Trophoblast cell (in vitro differentiated cells and primary cell): ENCODE measurements at regions not wholly inside any gene's neighbourhood (a gene's known extent, or its start where the extent isn't known, plus 50 kb on each side); places are given as distances from the start of the nearest gene placed in this dataset.

Experiments used
- DNase-seq, 2 donors: peaks; one replicate each; pipeline ENCODE4 v3.0.0-alpha.2; 2016
- H2AFZ ChIP-seq: 2 replicates; pipeline ENCODE4 v1.6.1; 2013; ENCODE audit warnings: low read length, moderate library complexity, mild to moderate bottlenecking; ENCODE audit not compliant: insufficient read depth, poor library complexity
- H2AK5ac ChIP-seq: 2 replicates; pipeline ENCODE4 v1.6.1; 2013; ENCODE audit warnings: mild to moderate bottlenecking, low read length
- H2BK120ac ChIP-seq: 2 replicates; pipeline ENCODE4 v1.6.1; 2013; ENCODE audit warnings: low read length, mild to moderate bottlenecking, moderate library complexity; ENCODE audit not compliant: insufficient read depth, poor library complexity
- H2BK12ac ChIP-seq: 2 replicates; pipeline ENCODE4 v1.6.1; 2013; ENCODE audit warnings: mild to moderate bottlenecking, low read length, moderate library complexity
- H2BK5ac ChIP-seq: 2 replicates; pipeline ENCODE4 v1.6.1; 2013; ENCODE audit warnings: low read length, low read depth, moderate library complexity, mild to moderate bottlenecking; ENCODE audit not compliant: poor library complexity
- H3K14ac ChIP-seq: 2 replicates; pipeline ENCODE4 v1.6.1; 2013; ENCODE audit warnings: mild to moderate bottlenecking, low read length
- H3K18ac ChIP-seq: 2 replicates; pipeline ENCODE4 v1.6.1; 2013; ENCODE audit warnings: mild to moderate bottlenecking, low read length
- H3K23ac ChIP-seq: 2 replicates; pipeline ENCODE4 v1.6.1; 2013; ENCODE audit warnings: low read length
- H3K27ac ChIP-seq: 2 replicates; pipeline ENCODE4 v1.5.1; 2013; ENCODE audit warnings: low read depth, mild to moderate bottlenecking, inconsistent platforms, low read length, moderate library complexity
- H3K27me3 ChIP-seq: 2 replicates; pipeline ENCODE4 v1.6.1; 2013; ENCODE audit warnings: inconsistent platforms, mild to moderate bottlenecking, low read length, moderate library complexity; ENCODE audit not compliant: insufficient read depth
- H3K36me3 ChIP-seq, 2 experiments: 1 replicate in 1 of 2; 2 replicates in 1 of 2; pipeline ENCODE4 v1.6.1; 2013; ENCODE audit warnings: low read length in 2 of 2, mild to moderate bottlenecking in 2 of 2, moderate library complexity in 1 of 2; ENCODE audit not compliant: insufficient read depth in 2 of 2, control insufficient read depth in 1 of 2
- H3K4ac ChIP-seq: 2 replicates; pipeline ENCODE4 v1.6.1; 2013; ENCODE audit warnings: low read depth, mild to moderate bottlenecking, low read length, moderate library complexity
- H3K4me1 ChIP-seq, 2 experiments: 1 replicate in 1 of 2; 2 replicates in 1 of 2; pipeline ENCODE4 v1.6.1; 2013; ENCODE audit warnings: low read length in 2 of 2, mild to moderate bottlenecking in 2 of 2, moderate library complexity in 1 of 2; ENCODE audit not compliant: insufficient read depth in 2 of 2, control insufficient read depth in 1 of 2
- H3K4me2 ChIP-seq: 2 replicates; pipeline ENCODE4 v1.6.1; 2013; ENCODE audit warnings: inconsistent platforms, mild to moderate bottlenecking, low read length, moderate library complexity
- H3K4me3 ChIP-seq: 2 replicates; pipeline ENCODE4 v1.5.1; 2013; ENCODE audit warnings: mild to moderate bottlenecking, low read depth, low read length, inconsistent platforms
- H3K79me1 ChIP-seq: one replicate; pipeline ENCODE4 v1.6.1; 2013; ENCODE audit warnings: low read length
- H3K79me2 ChIP-seq: 2 replicates; pipeline ENCODE4 v1.6.1; 2013; ENCODE audit warnings: low read length, mild to moderate bottlenecking; ENCODE audit not compliant: control insufficient read depth, insufficient read depth, poor library complexity
- H3K9ac ChIP-seq: 2 replicates; pipeline ENCODE4 v1.6.1; 2013; ENCODE audit warnings: mild to moderate bottlenecking, low read length
- H3K9me3 ChIP-seq: 2 replicates; pipeline ENCODE4 v1.6.1; 2013; ENCODE audit warnings: low read depth, mild to moderate bottlenecking, control low read depth, inconsistent platforms, low read length; ENCODE audit not compliant: insufficient read depth
- H4K12ac ChIP-seq: 2 replicates; pipeline ENCODE4 v1.6.1; 2013; ENCODE audit warnings: low read depth, mild to moderate bottlenecking, low read length, moderate library complexity
- H4K8ac ChIP-seq: 2 replicates; pipeline ENCODE4 v1.6.1; 2013; ENCODE audit warnings: low read depth, mild to moderate bottlenecking, low read length, moderate library complexity
- H4K91ac ChIP-seq: one replicate; pipeline ENCODE4 v1.6.1; 2013; ENCODE audit warnings: low read depth, mild to moderate bottlenecking, low read length, moderate library complexity
- WGBS: extraction: QIAGEN DNeasy Blood & Tissue Kit; methylation state at CpG from one replicate; pipeline ENCODE4 v1.1.7; 2013; ENCODE audit warnings: missing lambda C conversion rate; ENCODE audit not compliant: insufficient read length, insufficient coverage; ENCODE audit errors: extremely low coverage; 5-methylcytosine and 5-hydroxymethylcytosine counted together

DNA sequence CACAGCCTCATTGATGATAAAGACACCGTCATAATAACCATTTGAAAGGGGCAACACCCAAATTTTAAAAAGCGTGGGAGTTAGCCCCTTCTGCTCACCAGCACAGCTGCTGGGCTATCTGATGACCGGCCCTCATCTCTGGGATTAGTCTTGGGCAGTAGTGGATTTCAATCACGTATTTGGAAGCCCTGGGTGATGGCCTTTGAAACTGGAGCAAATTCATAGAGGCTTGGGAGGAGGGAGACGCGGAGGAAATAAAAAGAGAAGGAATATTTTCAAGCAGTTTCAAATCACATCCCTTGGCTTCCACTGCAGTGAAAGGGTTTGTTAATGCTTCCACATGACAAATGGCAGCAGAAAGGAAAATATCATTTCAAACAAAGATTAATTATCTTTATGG, 357.8 kb downstream of the ZNF516 start:
- no peak for DNase-seq
- H3K4me1 ChIP-seq: no peaks in the 10 kb centered on the region
- H2BK12ac ChIP-seq: no peak overlapping the region
- no peaks in the 10 kb centered on the region for H3K27me3 ChIP-seq
- no peak overlapping the region for H2AK5ac ChIP-seq
- no peak overlapping the region for H2BK120ac ChIP-seq
- no peak overlapping the region for H3K18ac ChIP-seq
- no peak overlapping the region for H3K4me3 ChIP-seq
- no peak overlapping the region for H4K8ac ChIP-seq
- no peak overlapping the region for H3K27ac ChIP-seq
- no peak overlapping the region for H2BK5ac ChIP-seq
- no peaks in the 10 kb centered on the region for H3K79me1 ChIP-seq
- no peak overlapping the region for H4K12ac ChIP-seq
- H3K14ac ChIP-seq: no peak overlapping the region
- no peaks in the 10 kb centered on the region for H3K9me3 ChIP-seq
- H2AFZ ChIP-seq: no peak overlapping the region
- no peak overlapping the region for H3K4ac ChIP-seq
- H3K36me3 ChIP-seq: no peaks in the 10 kb centered on the region
- H3K23ac ChIP-seq: no peak overlapping the region
- no peak overlapping the region for H3K9ac ChIP-seq
- no peak overlapping the region for H4K91ac ChIP-seq
- no CpG with 5 or more reads among the region's 6 CpGs for WGBS
- no peak overlapping the region for H3K4me2 ChIP-seq
- no peaks in the 10 kb centered on the region for H3K79me2 ChIP-seq

DNA sequence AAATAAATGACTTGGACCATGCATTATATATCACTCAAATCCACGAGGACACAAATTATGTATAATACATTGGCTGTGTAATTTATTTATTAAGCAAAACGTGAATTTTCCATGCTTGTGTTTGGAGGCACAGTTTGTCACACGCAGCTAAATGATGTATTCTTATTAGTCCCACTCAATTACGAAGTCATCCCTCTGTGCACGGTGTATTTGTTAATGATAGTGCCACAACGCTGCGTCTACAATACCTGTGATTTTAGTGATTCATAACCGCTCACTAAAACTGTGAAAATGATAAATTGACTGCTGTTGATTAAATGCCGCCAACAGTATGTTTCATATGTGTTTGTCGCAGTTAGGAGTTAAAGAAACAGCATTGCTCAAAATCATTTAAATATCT, 358.3 kb downstream of the ZNF516 start:
- Histone ChIP-seq H3K14ac (no peak overlapping the region), H2AK5ac (no peak overlapping the region), H3K18ac (no peak overlapping the region), H3K27ac (no peak overlapping the region), H3K4ac (no peak overlapping the region), H2BK12ac (no peak overlapping the region), H3K27me3 (no peaks in the 10 kb centered on the region), H4K8ac (no peak overlapping the region), H2BK5ac (no peak overlapping the region), H3K4me3 (no peak overlapping the region), H3K79me1 (no peaks in the 10 kb centered on the region), H3K36me3 (no peaks in the 10 kb centered on the region), H4K91ac (no peak overlapping the region), H3K23ac (no peak overlapping the region), H3K4me1 (no peaks in the 10 kb centered on the region), H3K79me2 (no peaks in the 10 kb centered on the region), H3K4me2 (no peak overlapping the region), H3K9me3 (no peaks in the 10 kb centered on the region), H4K12ac (no peak overlapping the region), H2AFZ (no peak overlapping the region), H3K9ac (no peak overlapping the region), H2BK120ac (no peak overlapping the region)
- WGBS: no CpG with 5 or more reads among the region's 10 CpGs
- no peak for DNase-seq

DNA sequence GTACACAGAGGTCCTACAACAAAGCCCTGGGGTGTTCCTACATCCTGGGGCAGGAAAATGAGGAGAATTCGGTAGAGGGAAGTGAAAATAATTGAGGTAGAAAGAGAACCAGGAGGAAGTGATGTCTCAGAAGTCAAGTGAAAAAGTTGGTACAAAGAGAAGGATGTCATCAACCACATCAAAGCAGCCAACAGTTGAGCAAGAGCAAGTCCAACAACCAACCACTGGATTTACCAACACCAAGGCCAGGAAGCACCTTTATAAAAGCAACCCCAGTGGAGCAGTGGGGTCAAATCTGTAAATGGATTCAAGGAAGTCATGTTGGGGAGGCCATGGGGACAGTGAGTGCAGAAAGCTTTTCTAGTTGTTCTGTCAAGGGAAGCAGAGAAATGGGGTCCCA, 360.4 kb downstream of the ZNF516 start:
- Histone ChIP-seq H3K23ac (no peak overlapping the region), H2BK120ac (no peak overlapping the region), H2AFZ (no peak overlapping the region), H3K9ac (no peak overlapping the region), H3K79me1 (no peaks in the 10 kb centered on the region), H2AK5ac (no peak overlapping the region), H3K4ac (no peak overlapping the region), H3K4me2 (no peak overlapping the region), H3K4me1 (no peaks in the 10 kb centered on the region), H3K4me3 (no peak overlapping the region), H4K8ac (no peak overlapping the region), H3K9me3 (no peaks in the 10 kb centered on the region), H4K12ac (no peak overlapping the region), H4K91ac (no peak overlapping the region), H3K36me3 (no peaks in the 10 kb centered on the region), H3K27me3 (no peaks in the 10 kb centered on the region), H2BK12ac (no peak overlapping the region), H2BK5ac (no peak overlapping the region), H3K18ac (no peak overlapping the region), H3K27ac (no peak overlapping the region), H3K14ac (no peak overlapping the region), H3K79me2 (no peaks in the 10 kb centered on the region)
- DNase-seq: no peak
- WGBS: no CpG with 5 or more reads among the region's 1 CpG

DNA sequence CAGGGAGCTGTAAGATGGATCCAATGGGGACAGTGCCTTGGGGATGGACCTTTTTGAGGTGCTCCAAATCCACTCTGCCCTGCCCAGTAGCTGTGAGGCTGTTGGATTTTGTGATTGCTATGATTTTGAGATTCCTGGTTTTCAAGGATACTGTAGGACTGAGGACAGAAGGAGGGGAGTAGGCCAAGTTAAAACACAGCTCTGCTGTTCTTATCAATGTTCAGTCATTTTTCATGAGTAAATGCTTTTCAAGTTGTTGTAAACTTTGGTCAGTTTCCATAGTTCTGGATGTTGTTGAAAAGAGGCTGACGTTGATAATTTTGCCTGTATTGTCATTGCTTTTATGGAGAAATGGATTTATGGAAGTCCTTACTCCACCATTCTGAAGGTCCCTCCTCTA, 361.2 kb downstream of the ZNF516 start:
- H4K8ac ChIP-seq: no peak overlapping the region
- no CpG with 5 or more reads among the region's 1 CpG for WGBS
- H3K9ac ChIP-seq: no peak overlapping the region
- no peak overlapping the region for H3K4me3 ChIP-seq
- no peak overlapping the region for H3K4ac ChIP-seq
- H3K4me2 ChIP-seq: no peak overlapping the region
- H3K23ac ChIP-seq: no peak overlapping the region
- no peak overlapping the region for H2BK5ac ChIP-seq
- H3K79me2 ChIP-seq: no peaks in the 10 kb centered on the region
- no peaks in the 10 kb centered on the region for H3K9me3 ChIP-seq
- no peaks in the 10 kb centered on the region for H3K79me1 ChIP-seq
- no peak overlapping the region for H2BK120ac ChIP-seq
- H2BK12ac ChIP-seq: no peak overlapping the region
- no peak overlapping the region for H3K27ac ChIP-seq
- no peak overlapping the region for H3K14ac ChIP-seq
- H3K27me3 ChIP-seq: no peaks in the 10 kb centered on the region
- DNase-seq: no peak
- no peak overlapping the region for H2AK5ac ChIP-seq
- no peaks in the 10 kb centered on the region for H3K36me3 ChIP-seq
- H4K91ac ChIP-seq: no peak overlapping the region
- no peak overlapping the region for H4K12ac ChIP-seq
- H2AFZ ChIP-seq: no peak overlapping the region
- H3K4me1 ChIP-seq: no peaks in the 10 kb centered on the region
- no peak overlapping the region for H3K18ac ChIP-seq
